ENCODE measurements at regions not wholly inside any gene's neighbourhood (a gene's known extent, or its start where the extent isn't known, plus 50 kb on each side); places are given as distances from the start of the nearest gene placed in this dataset.

- in situ Hi-C loops (cut with HindIII; ENCODE audit: low pct_ligation_motif_present, low pct_unique_long_range_greater_than_20kb, low sequenced_read_pairs): no loop called here
These were observed 146.3 kb downstream of the C1orf94 start for GRCh38 chr1:34322969-34323368.

GRCh38 chr1:34324879-34325440 lies 148.3 kb downstream of the C1orf94 start:
- no peak for DNase-seq
- in situ Hi-C loops (cut with HindIII; ENCODE audit: low pct_ligation_motif_present, low pct_unique_long_range_greater_than_20kb, low sequenced_read_pairs): no loop called here

More at GRCh38 chr1:34322969-34323368, 146.3 kb downstream of the C1orf94 start:
- no peak for DNase-seq

- DNase-seq: no peak
These were observed 151.6 kb downstream of the C1orf94 start for GRCh38 chr1:34328281-34328799.

GRCh38 chr1:34330061-34330460 lies 153.4 kb downstream of the C1orf94 start:
- in situ Hi-C loops (cut with HindIII; ENCODE audit: low pct_ligation_motif_present, low pct_unique_long_range_greater_than_20kb, low sequenced_read_pairs): no loop called here
- no peak for DNase-seq

More at GRCh38 chr1:34328281-34328799, 151.6 kb downstream of the C1orf94 start:
- in situ Hi-C loops (cut with HindIII; ENCODE audit: low pct_ligation_motif_present, low pct_unique_long_range_greater_than_20kb, low sequenced_read_pairs): no loop called here

GRCh38 chr1:34331020-34331926 lies 154.6 kb downstream of the C1orf94 start:
- DNase-seq: no peak
- in situ Hi-C loops (cut with HindIII; ENCODE audit: low pct_ligation_motif_present, low pct_unique_long_range_greater_than_20kb, low sequenced_read_pairs): no loop called here

- DNase-seq: no peak
- in situ Hi-C loops (cut with HindIII; ENCODE audit: low pct_ligation_motif_present, low pct_unique_long_range_greater_than_20kb, low sequenced_read_pairs): no loop called here
These were observed 156.3 kb downstream of the C1orf94 start for GRCh38 chr1:34332996-34333395.

- in situ Hi-C loops (cut with HindIII; ENCODE audit: low pct_ligation_motif_present, low pct_unique_long_range_greater_than_20kb, low sequenced_read_pairs): no loop called here
- no peak for DNase-seq
These were observed 162.2 kb downstream of the C1orf94 start for GRCh38 chr1:34338871-34339270.

GRCh38 chr1:34341896-34342295 lies 165.2 kb downstream of the C1orf94 start:
- in situ Hi-C loops (cut with HindIII; ENCODE audit: low pct_ligation_motif_present, low pct_unique_long_range_greater_than_20kb, low sequenced_read_pairs): no loop called here
- DNase-seq: no peak

GRCh38 chr1:34342334-34342733 lies 165.6 kb downstream of the C1orf94 start:
- no peak for DNase-seq
- in situ Hi-C loops (cut with HindIII; ENCODE audit: low pct_ligation_motif_present, low pct_unique_long_range_greater_than_20kb, low sequenced_read_pairs): no loop called here

GRCh38 chr1:34346128-34346527 lies 169.4 kb downstream of the C1orf94 start:
- in situ Hi-C loops (cut with HindIII; ENCODE audit: low pct_ligation_motif_present, low pct_unique_long_range_greater_than_20kb, low sequenced_read_pairs): no loop called here
- no peak for DNase-seq

GRCh38 chr1:34353409-34353808 lies 176.7 kb downstream of the C1orf94 start:
- in situ Hi-C loops (cut with HindIII; ENCODE audit: low pct_ligation_motif_present, low pct_unique_long_range_greater_than_20kb, low sequenced_read_pairs): no loop called here
- no peak for DNase-seq

- no peak for DNase-seq
- in situ Hi-C loops (cut with HindIII; ENCODE audit: low pct_ligation_motif_present, low pct_unique_long_range_greater_than_20kb, low sequenced_read_pairs): no loop called here
These were observed 177.7 kb downstream of the C1orf94 start for GRCh38 chr1:34354367-34354766.

GRCh38 chr1:34356853-34357252 lies 180.1 kb downstream of the C1orf94 start:
- DNase-seq: no peak
- in situ Hi-C loops (cut with HindIII; ENCODE audit: low pct_ligation_motif_present, low pct_unique_long_range_greater_than_20kb, low sequenced_read_pairs): no loop called here

GRCh38 chr1:34358636-34359035 lies 181.9 kb downstream of the C1orf94 start:
- in situ Hi-C loops (cut with HindIII; ENCODE audit: low pct_ligation_motif_present, low pct_unique_long_range_greater_than_20kb, low sequenced_read_pairs): no loop called here

GRCh38 chr1:34359411-34359810 lies 182.7 kb downstream of the C1orf94 start:
- in situ Hi-C loops (cut with HindIII; ENCODE audit: low pct_ligation_motif_present, low pct_unique_long_range_greater_than_20kb, low sequenced_read_pairs): no loop called here

More at GRCh38 chr1:34358636-34359035, 181.9 kb downstream of the C1orf94 start:
- no peak for DNase-seq

GRCh38 chr1:34360574-34360973 lies 183.9 kb downstream of the C1orf94 start:
- in situ Hi-C loops (cut with HindIII; ENCODE audit: low pct_ligation_motif_present, low pct_unique_long_range_greater_than_20kb, low sequenced_read_pairs): no loop called here
- no peak for DNase-seq

More at GRCh38 chr1:34359411-34359810, 182.7 kb downstream of the C1orf94 start:
- DNase-seq: no peak

GRCh38 chr1:34361121-34361520 lies 184.4 kb downstream of the C1orf94 start:
- no peak for DNase-seq
- in situ Hi-C loops (cut with HindIII; ENCODE audit: low pct_ligation_motif_present, low pct_unique_long_range_greater_than_20kb, low sequenced_read_pairs): no loop called here

- in situ Hi-C loops (cut with HindIII; ENCODE audit: low pct_ligation_motif_present, low pct_unique_long_range_greater_than_20kb, low sequenced_read_pairs): no loop called here
- no peak for DNase-seq
These were observed 185.2 kb downstream of the C1orf94 start for GRCh38 chr1:34361781-34362357.

- no peak for DNase-seq
- in situ Hi-C loops (cut with HindIII; ENCODE audit: low pct_ligation_motif_present, low pct_unique_long_range_greater_than_20kb, low sequenced_read_pairs): no loop called here
These were observed 186.2 kb downstream of the C1orf94 start for GRCh38 chr1:34362949-34363348.

All from ACHN (cell line).